Aorta (tissue), 5 donors: ENCODE measurements at regions not wholly inside any gene's neighbourhood (a gene's known extent, or its start where the extent isn't known, plus 50 kb on each side); places are given as distances from the start of the nearest gene placed in this dataset.
"Not testable (repeated sequence)": the region's sequence is repeated elsewhere in the genome, so short reads cannot be mapped to it uniquely, and the experiment has no call there.

ENCODE experiments used
- ATAC-seq: fragments of 200-7000 bp; cut with Tn5 transposase; one replicate; pipeline ENCODE4 v1.9.1; 2022; ENCODE audit warnings: moderate library complexity; ENCODE audit not compliant: low FRiP score
- DNase-seq, 2 donors: peaks; one replicate each; pipeline ENCODE4 v3.0.0-alpha.2; 2020
- H3K27ac ChIP-seq, 2 donors: one replicate each; pipeline ENCODE4 v1.5.1; 2013; ENCODE audit warnings: low read length in 2 of 2, mild to moderate bottlenecking in 2 of 2, moderate library complexity in 2 of 2, control low read depth in 1 of 2, inconsistent platforms in 1 of 2, low read depth in 1 of 2
- H3K27me3 ChIP-seq, 2 donors: one replicate each; pipeline ENCODE4 v1.6.1; 2013; ENCODE audit warnings: control low read depth in 1 of 2, low read length in 1 of 2, mild to moderate bottlenecking in 1 of 2, moderate library complexity in 1 of 2; ENCODE audit not compliant: insufficient read depth in 2 of 2, control insufficient read depth in 1 of 2
- H3K36me3 ChIP-seq, 2 donors: one replicate each; pipeline ENCODE4 v1.6.1; 2013; ENCODE audit warnings: control low read depth in 1 of 2, low read length in 1 of 2, mild to moderate bottlenecking in 1 of 2; ENCODE audit not compliant: insufficient read depth in 2 of 2, control insufficient read depth in 1 of 2
- H3K4me1 ChIP-seq, 2 donors: one replicate each; pipeline ENCODE4 v1.6.1; 2013; ENCODE audit warnings: low read length in 2 of 2, control low read depth in 1 of 2, mild to moderate bottlenecking in 1 of 2, moderate library complexity in 1 of 2; ENCODE audit not compliant: insufficient read depth in 2 of 2, control insufficient read depth in 1 of 2
- H3K4me3 ChIP-seq, 2 donors: one replicate each; pipeline ENCODE4 v1.5.1; 2013; ENCODE audit warnings: low read length in 2 of 2, control low read depth in 1 of 2, mild to moderate bottlenecking in 1 of 2
- H3K9me3 ChIP-seq: one replicate; pipeline ENCODE4 v1.6.1; 2013; ENCODE audit warnings: mild to moderate bottlenecking, low read length; ENCODE audit not compliant: control insufficient read depth
- WGBS, 2 donors: extraction: QIAGEN DNeasy Blood & Tissue Kit; methylation state at CpG; one replicate each; pipeline ENCODE4 v1.1.7; 2013; 5-methylcytosine and 5-hydroxymethylcytosine counted together
- intact Hi-C, 2 donors: fragments of 100-400 bp; cut with DNase I; formaldehyde crosslinking; loops; one replicate each; pipeline versions ENCODE4 v1.14.2 to v1.15.0; 2022
- donor health status: healthy with polysubstance abuse.
- donor health status: Bipolar disorder and iron deficiency.
- donor health status: DM: no; HTN: no; CAD: no.
- donor health status: DM: no; HTN: no; CAD: no.
- donor health status: DM: yes; HTN: yes; CAD: no.

GRCh38 chr18:55964171-55964570 lies 376.2 kb upstream of the TCF4 start:
- Histone ChIP-seq H3K4me3 (no peak overlapping the region), H3K27ac (no peak overlapping the region), H3K27me3 (no peaks in the 10 kb centered on the region), H3K36me3 (no peaks in the 10 kb centered on the region), H3K4me1 (no peaks in the 10 kb centered on the region), H3K9me3 (no peaks in the 10 kb centered on the region)
- intact Hi-C loops: no loop called here
- DNase-seq (no peak), ATAC-seq (no peak)
- 89 to 92% methylated on average over 1 of the region's 1 CpG for WGBS, 2 donors

GRCh38 chr18:55953326-55953725 lies 365.3 kb upstream of the TCF4 start:
- H3K4me1 ChIP-seq: no peaks in the 10 kb centered on the region
- H3K27me3 ChIP-seq: no peaks in the 10 kb centered on the region
- intact Hi-C loops: no loop called here
- H3K9me3 ChIP-seq: no peaks in the 10 kb centered on the region
- 91 to 92% methylated on average over 9 of the region's 9 CpGs for WGBS, 2 donors
- DNase-seq (no peak), ATAC-seq (no peak)
- no peak overlapping the region for H3K4me3 ChIP-seq
- no peak overlapping the region for H3K27ac ChIP-seq
- no peaks in the 10 kb centered on the region for H3K36me3 ChIP-seq

GRCh38 chr18:55951738-55952137 lies 363.7 kb upstream of the TCF4 start:
- H3K27me3 ChIP-seq, H3K36me3 ChIP-seq, H3K4me1 ChIP-seq, H3K9me3 ChIP-seq, DNase-seq, intact Hi-C loops, ATAC-seq, H3K4me3 ChIP-seq, H3K27ac ChIP-seq: not testable (repeated sequence)
- WGBS, 2 donors: 90 to 94% methylated on average over 7 of the region's 7 CpGs

- Histone ChIP-seq H3K4me1 (no peaks in the 10 kb centered on the region), H3K27me3 (no peaks in the 10 kb centered on the region), H3K9me3 (no peaks in the 10 kb centered on the region), H3K36me3 (no peaks in the 10 kb centered on the region), H3K4me3 (no peak overlapping the region), H3K27ac (no peak overlapping the region)
- peak in 1 of 2 donors; percentile 68 for DNase-seq
- intact Hi-C loops: no loop called here
- 94 to 98% methylated on average over 14 of the region's 14 CpGs for WGBS, 2 donors
- ATAC-seq: no peak
Observed at GRCh38 chr18:55950379-55951166, 362.6 kb upstream of the TCF4 start.

GRCh38 chr18:55934821-55935220 lies 346.8 kb upstream of the TCF4 start:
- Histone ChIP-seq H3K36me3 (no peaks in the 10 kb centered on the region), H3K4me3 (no peak overlapping the region), H3K27me3 (no peaks in the 10 kb centered on the region), H3K4me1 (no peaks in the 10 kb centered on the region), H3K27ac (no peak overlapping the region), H3K9me3 (no peaks in the 10 kb centered on the region)
- intact Hi-C loops: no loop called here
- DNase-seq (no peak), ATAC-seq (no peak)

GRCh38 chr18:55932675-55933074 lies 344.7 kb upstream of the TCF4 start:
- Histone ChIP-seq H3K4me1 (no peaks in the 10 kb centered on the region), H3K27me3 (no peaks in the 10 kb centered on the region), H3K27ac (no peak overlapping the region), H3K9me3 (no peaks in the 10 kb centered on the region), H3K36me3 (no peaks in the 10 kb centered on the region), H3K4me3 (no peak overlapping the region)
- WGBS, 2 donors: 99 to 100% methylated on average over 1 of the region's 1 CpG
- DNase-seq (no peak), ATAC-seq (no peak)
- intact Hi-C loops: no loop called here

- H3K27me3 ChIP-seq: no peaks in the 10 kb centered on the region
- no peak overlapping the region for H3K27ac ChIP-seq
- no peak overlapping the region for H3K4me3 ChIP-seq
- H3K4me1 ChIP-seq: no peaks in the 10 kb centered on the region
- no peaks in the 10 kb centered on the region for H3K36me3 ChIP-seq
- H3K9me3 ChIP-seq: no peaks in the 10 kb centered on the region
- DNase-seq (no peak), ATAC-seq (no peak)
- 64 to 68% methylated on average over 3 of the region's 3 CpGs for WGBS, 2 donors
- intact Hi-C loops: no loop called here
Observed at GRCh38 chr18:55927831-55928230, 339.8 kb upstream of the TCF4 start.

- Histone ChIP-seq H3K9me3 (no peaks in the 10 kb centered on the region), H3K27ac (no peak overlapping the region), H3K4me1 (no peaks in the 10 kb centered on the region), H3K36me3 (no peaks in the 10 kb centered on the region), H3K27me3 (no peaks in the 10 kb centered on the region), H3K4me3 (no peak overlapping the region)
- DNase-seq (no peak), ATAC-seq (no peak)
- WGBS, 2 donors: 90 to 95% methylated on average over 5 of the region's 5 CpGs
- intact Hi-C loops: no loop called here
Observed at GRCh38 chr18:55925772-55926171, 337.8 kb upstream of the TCF4 start.

- no peak for DNase-seq
- WGBS, 2 donors: 92 to 94% methylated on average over 2 of the region's 2 CpGs
- no peaks in the 10 kb centered on the region for H3K27me3 ChIP-seq
- intact Hi-C loops: no loop called here
- H3K4me1 ChIP-seq: no peaks in the 10 kb centered on the region
- no peak for ATAC-seq
- H3K36me3 ChIP-seq: no peaks in the 10 kb centered on the region
- H3K4me3 ChIP-seq: no peak overlapping the region
- H3K27ac ChIP-seq: no peak overlapping the region
- no peaks in the 10 kb centered on the region for H3K9me3 ChIP-seq
Observed at GRCh38 chr18:55920063-55920462, 332.1 kb upstream of the TCF4 start.
